Adrenal gland (tissue), 9 donors: ENCODE measurements at regions not wholly inside any gene's neighbourhood (a gene's known extent, or its start where the extent isn't known, plus 50 kb on each side); places are given as distances from the start of the nearest gene placed in this dataset.

Source experiments
- DNase-seq, 7 donors: peaks; one replicate each; pipeline ENCODE4 v3.0.0-alpha.2; 2019 to 2020
- H3K27ac ChIP-seq, 5 donors: fragments of 200-600 bp; sonication (generic) in 4 of 5; 1 replicate in 3 of 5; 2 replicates in 2 of 5; pipeline versions ENCODE4 v1.5.1 to v1.8.0; 2016 to 2020; ENCODE audit warnings: mild to moderate bottlenecking in 1 of 5
- H3K27me3 ChIP-seq: fragments of 200-600 bp; 2 replicates; pipeline ENCODE4 v1.8.0; 2021
- H3K36me3 ChIP-seq, 2 donors: fragments of 200-600 bp; replicated peaks in 1 of 2; 1 replicate in 1 of 2; 2 replicates in 1 of 2; pipeline versions ENCODE4 v1.5.1 to v1.8.0; 2018 to 2022
- H3K4me1 ChIP-seq, 2 donors: fragments of 200-600 bp; replicated peaks in 1 of 2; 1 replicate in 1 of 2; 2 replicates in 1 of 2; pipeline versions ENCODE4 v1.5.1 to v1.8.0; 2018 to 2021
- H3K4me3 ChIP-seq, 4 donors: fragments of 200-600 bp; sonication (generic) in 3 of 4; one replicate each; pipeline ENCODE4 v1.5.1; 2016 to 2018
- H3K9me3 ChIP-seq, 3 donors: fragments of 200-600 bp; sonication (generic) in 1 of 3; replicated peaks in 1 of 3; 1 replicate in 2 of 3; 2 replicates in 1 of 3; pipeline versions ENCODE4 v1.5.1 to v1.8.0; 2016 to 2021
- POLR2A ChIP-seq, 2 donors: fragments of 450-650 bp; IDR thresholded peaks; one replicate each; pipeline ENCODE4 v1.6.1; 2017; ENCODE audit warnings: antibody characterized with exemption in 2 of 2, mild to moderate bottlenecking in 2 of 2, moderate library complexity in 1 of 2
- WGBS, 4 donors: extraction: QIAGEN DNeasy Blood & Tissue Kit in 2 of 4; methylation state at CpG; one replicate each; pipeline versions ENCODE4 v1.1.5 to v1.1.7; 2013 to 2017; 5-methylcytosine and 5-hydroxymethylcytosine counted together
- intact Hi-C, 2 donors: fragments of 100-400 bp; cut with DNase I; formaldehyde crosslinking; loops; one replicate each; pipeline versions ENCODE4 v1.14.1 to v1.15.0; 2022 to 2023
- TF ChIP-seq, protein P1 (sequence below), 6 experiments: fragments of 450-650 bp in 4 of 6; fragments of 200-600 bp in 2 of 6; sonication (generic) in 1 of 6; IDR thresholded peaks; 1 replicate in 5 of 6; 2 replicates in 1 of 6; pipeline versions ENCODE4 v1.5.1 to v1.8.0; 2016 to 2021; ENCODE audit warnings: antibody characterized with exemption in 6 of 6, mild to moderate bottlenecking in 2 of 6, moderate library complexity in 1 of 6
- donor health status: healthy with polysubstance abuse.
- donor health status: Bipolar disorder and iron deficiency.
- donor health status: DM: yes; HTN: yes; CAD: no.
- donor health status: DM: no; HTN: no; CAD: no.
- donor health status: DM: no; HTN: no; CAD: no.

- H3K4me1 ChIP-seq, result no peaks in the 10 kb centered on the region
- H3K27ac ChIP-seq, result no peak overlapping the region
- no peak for DNase-seq
- H3K9me3 ChIP-seq, result no peaks in the 10 kb centered on the region
- TF ChIP-seq, protein P1, sequence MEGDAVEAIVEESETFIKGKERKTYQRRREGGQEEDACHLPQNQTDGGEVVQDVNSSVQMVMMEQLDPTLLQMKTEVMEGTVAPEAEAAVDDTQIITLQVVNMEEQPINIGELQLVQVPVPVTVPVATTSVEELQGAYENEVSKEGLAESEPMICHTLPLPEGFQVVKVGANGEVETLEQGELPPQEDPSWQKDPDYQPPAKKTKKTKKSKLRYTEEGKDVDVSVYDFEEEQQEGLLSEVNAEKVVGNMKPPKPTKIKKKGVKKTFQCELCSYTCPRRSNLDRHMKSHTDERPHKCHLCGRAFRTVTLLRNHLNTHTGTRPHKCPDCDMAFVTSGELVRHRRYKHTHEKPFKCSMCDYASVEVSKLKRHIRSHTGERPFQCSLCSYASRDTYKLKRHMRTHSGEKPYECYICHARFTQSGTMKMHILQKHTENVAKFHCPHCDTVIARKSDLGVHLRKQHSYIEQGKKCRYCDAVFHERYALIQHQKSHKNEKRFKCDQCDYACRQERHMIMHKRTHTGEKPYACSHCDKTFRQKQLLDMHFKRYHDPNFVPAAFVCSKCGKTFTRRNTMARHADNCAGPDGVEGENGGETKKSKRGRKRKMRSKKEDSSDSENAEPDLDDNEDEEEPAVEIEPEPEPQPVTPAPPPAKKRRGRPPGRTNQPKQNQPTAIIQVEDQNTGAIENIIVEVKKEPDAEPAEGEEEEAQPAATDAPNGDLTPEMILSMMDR (IDR thresholded peaks at IDR 0.05), result no peak
- no peak for TF ChIP-seq POLR2A (IDR thresholded peaks at IDR 0.05)
- no peaks in the 10 kb centered on the region for H3K27me3 ChIP-seq
- no peak overlapping the region for H3K4me3 ChIP-seq
- intact Hi-C loops, result no loop called here
- H3K36me3 ChIP-seq, result no peaks in the 10 kb centered on the region
- WGBS, 4 donors, result 87 to 100% (median 90%) methylated on average over 1 of the region's 1 CpG
Observed at GRCh38 chr10:123244747-123245146, 90.5 kb downstream of the BUB3 start.

GRCh38 chr10:123245264-123245663, 91.1 kb downstream of the BUB3 start:
- H3K4me1 ChIP-seq, result no peaks in the 10 kb centered on the region
- no peaks in the 10 kb centered on the region for H3K36me3 ChIP-seq
- DNase-seq, result no peak
- TF ChIP-seq POLR2A (IDR thresholded peaks at IDR 0.05), result no peak
- TF ChIP-seq, protein P1 (IDR thresholded peaks at IDR 0.05), result no peak
- 94 to 97% (median 96%) methylated on average over 9 of the region's 9 CpGs for WGBS, 4 donors
- H3K27me3 ChIP-seq, result no peaks in the 10 kb centered on the region
- H3K27ac ChIP-seq, result no peak overlapping the region
- intact Hi-C loops, result no loop called here
- no peak overlapping the region for H3K4me3 ChIP-seq
- no peaks in the 10 kb centered on the region for H3K9me3 ChIP-seq

DNA sequence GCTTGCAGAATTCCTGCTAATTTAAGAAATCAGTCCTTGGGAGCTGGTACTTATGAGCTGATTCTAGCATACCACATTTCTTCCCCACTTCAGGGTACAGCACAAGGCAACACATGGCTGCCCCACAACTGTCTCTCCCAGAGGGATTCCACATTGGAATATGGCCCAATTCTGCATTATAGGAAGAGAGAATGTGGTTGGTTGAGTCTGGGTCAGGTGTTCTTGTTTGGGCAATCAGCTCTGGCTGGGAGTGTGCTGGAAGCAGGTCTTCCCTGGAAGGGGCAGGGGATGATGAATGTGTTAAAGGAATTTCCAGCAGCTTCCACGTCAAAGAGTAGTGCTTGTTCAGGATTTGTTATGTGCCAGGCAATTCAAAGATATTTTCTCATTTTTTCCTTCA, 95.7 kb downstream of the BUB3 start:
- TF ChIP-seq, protein P1 (IDR thresholded peaks at IDR 0.05), result no peak
- H3K9me3 ChIP-seq, result no peaks in the 10 kb centered on the region
- no peaks in the 10 kb centered on the region for H3K4me1 ChIP-seq
- intact Hi-C loops, result no loop called here
- WGBS, 4 donors, result 50 to 69% (median 55%) methylated on average over 1 of the region's 1 CpG
- no peak overlapping the region for H3K27ac ChIP-seq
- H3K27me3 ChIP-seq, result no peaks in the 10 kb centered on the region
- no peak overlapping the region for H3K4me3 ChIP-seq
- H3K36me3 ChIP-seq, result no peaks in the 10 kb centered on the region
- no peak for DNase-seq

- no peaks in the 10 kb centered on the region for H3K9me3 ChIP-seq
- H3K27ac ChIP-seq, result no peak overlapping the region
- H3K27me3 ChIP-seq, result no peaks in the 10 kb centered on the region
- H3K4me3 ChIP-seq, result no peak overlapping the region
- TF ChIP-seq, protein P1 (IDR thresholded peaks at IDR 0.05), result no peak
- no peak for TF ChIP-seq POLR2A (IDR thresholded peaks at IDR 0.05)
- DNase-seq, result no peak
- WGBS, 4 donors, result 59 to 70% (median 65%) methylated on average over 4 of the region's 4 CpGs
- intact Hi-C loops, result no loop called here
- no peaks in the 10 kb centered on the region for H3K36me3 ChIP-seq
- H3K4me1 ChIP-seq, result no peaks in the 10 kb centered on the region
Observed at GRCh38 chr10:123250640-123251039, 96.4 kb downstream of the BUB3 start.
